Fibroblast of gingiva (primary cell): ENCODE measurements at regions not wholly inside any gene's neighbourhood (a gene's known extent, or its start where the extent isn't known, plus 50 kb on each side); places are given as distances from the start of the nearest gene placed in this dataset.
"Not testable (repeated sequence)": the region's sequence is repeated elsewhere in the genome, so short reads cannot be mapped to it uniquely, and the experiment has no call there.

Experiments
- DNase-seq: peaks from one replicate; pipeline ENCODE4 v3.0.0-alpha.2; 2011; ENCODE audit warnings: low read depth

GRCh38 chr5:1748271-1748670 lies 51.4 kb downstream of the MRPL36 start:
- DNase-seq = no peak

- DNase-seq = no peak
Measured at GRCh38 chr5:1747803-1748085, 51.9 kb downstream of the MRPL36 start.

- DNase-seq = no peak
Measured at GRCh38 chr5:1747079-1747802, 52.4 kb downstream of the MRPL36 start.

- no peak for DNase-seq
Measured at GRCh38 chr5:1746371-1747078, 53.1 kb downstream of the MRPL36 start.

GRCh38 chr5:1745796-1746370 lies 53.8 kb downstream of the MRPL36 start:
- DNase-seq = no peak

- no peak for DNase-seq
Measured at GRCh38 chr5:1745123-1745795, 54.4 kb downstream of the MRPL36 start.

GRCh38 chr5:1744393-1745122 lies 55.1 kb downstream of the MRPL36 start:
- DNase-seq = no peak

GRCh38 chr5:1743769-1744085 lies 55.9 kb downstream of the MRPL36 start:
- DNase-seq = no peak

- DNase-seq = no peak
Measured at GRCh38 chr5:1743061-1743768, 56.4 kb downstream of the MRPL36 start.

GRCh38 chr5:1737790-1738405 lies 61.7 kb downstream of the MRPL36 start:
- DNase-seq = no peak

- no peak for DNase-seq
Measured at GRCh38 chr5:1736889-1737711, 62.5 kb downstream of the MRPL36 start.

- DNase-seq = no peak
Measured at GRCh38 chr5:1736065-1736464, 63.6 kb downstream of the MRPL36 start.

- no peak for DNase-seq
Measured at GRCh38 chr5:1735320-1735970, 64.2 kb downstream of the MRPL36 start.

GRCh38 chr5:1734908-1735289 lies 64.7 kb downstream of the MRPL36 start:
- no peak for DNase-seq

GRCh38 chr5:1734271-1734907 lies 65.2 kb downstream of the MRPL36 start:
- DNase-seq = no peak

- DNase-seq = no peak
Measured at GRCh38 chr5:1733369-1733768, 66.3 kb downstream of the MRPL36 start.

- no peak for DNase-seq
Measured at GRCh38 chr5:1732945-1733344, 66.7 kb downstream of the MRPL36 start.

GRCh38 chr5:1732238-1732941 lies 67.2 kb downstream of the MRPL36 start:
- DNase-seq = no peak

GRCh38 chr5:1731855-1732237 lies 67.8 kb downstream of the MRPL36 start:
- DNase-seq = not testable (repeated sequence)
